ENCODE measurements at regions not wholly inside any gene's neighbourhood (a gene's known extent, or its start where the extent isn't known, plus 50 kb on each side); places are given as distances from the start of the nearest gene placed in this dataset.

GRCh38 chr2:241989074-241989473 is 119.5 kb downstream of the RTP5 start:
- H3K4me3 ChIP-seq (ENCODE audit: low read depth, low read length) = no peak overlapping the region
- no peaks in the 10 kb centered on the region for H3K36me3 ChIP-seq (ENCODE audit: control insufficient read depth, insufficient read depth, low read length)
- DNase-seq (ENCODE audit: low read depth) = no peak
- H3K27me3 ChIP-seq (ENCODE audit: control insufficient read depth, insufficient read depth, low read length) = no peaks in the 10 kb centered on the region
- TF ChIP-seq, protein P1, sequence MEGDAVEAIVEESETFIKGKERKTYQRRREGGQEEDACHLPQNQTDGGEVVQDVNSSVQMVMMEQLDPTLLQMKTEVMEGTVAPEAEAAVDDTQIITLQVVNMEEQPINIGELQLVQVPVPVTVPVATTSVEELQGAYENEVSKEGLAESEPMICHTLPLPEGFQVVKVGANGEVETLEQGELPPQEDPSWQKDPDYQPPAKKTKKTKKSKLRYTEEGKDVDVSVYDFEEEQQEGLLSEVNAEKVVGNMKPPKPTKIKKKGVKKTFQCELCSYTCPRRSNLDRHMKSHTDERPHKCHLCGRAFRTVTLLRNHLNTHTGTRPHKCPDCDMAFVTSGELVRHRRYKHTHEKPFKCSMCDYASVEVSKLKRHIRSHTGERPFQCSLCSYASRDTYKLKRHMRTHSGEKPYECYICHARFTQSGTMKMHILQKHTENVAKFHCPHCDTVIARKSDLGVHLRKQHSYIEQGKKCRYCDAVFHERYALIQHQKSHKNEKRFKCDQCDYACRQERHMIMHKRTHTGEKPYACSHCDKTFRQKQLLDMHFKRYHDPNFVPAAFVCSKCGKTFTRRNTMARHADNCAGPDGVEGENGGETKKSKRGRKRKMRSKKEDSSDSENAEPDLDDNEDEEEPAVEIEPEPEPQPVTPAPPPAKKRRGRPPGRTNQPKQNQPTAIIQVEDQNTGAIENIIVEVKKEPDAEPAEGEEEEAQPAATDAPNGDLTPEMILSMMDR (IDR thresholded peaks at IDR 0.05; ENCODE audit: insufficient read depth, low read length, poor library complexity, severe bottlenecking) = no peak

DNA sequence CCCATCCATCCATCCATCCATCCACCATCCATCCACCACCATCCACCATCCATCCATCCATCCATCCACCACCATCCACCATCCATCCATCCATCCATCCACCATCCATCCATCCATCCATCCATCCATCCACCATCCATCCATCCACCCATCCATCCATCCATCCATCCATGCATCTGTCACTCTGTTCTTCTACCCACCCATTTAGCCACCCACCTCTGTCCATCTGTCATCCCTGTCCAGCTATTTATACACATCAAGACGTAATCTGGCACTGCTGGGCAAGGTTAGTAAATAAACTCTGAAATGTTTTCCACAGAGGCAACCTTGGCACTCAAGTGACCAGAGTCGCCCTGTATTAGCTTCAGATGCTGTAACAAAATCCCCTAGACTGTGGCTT is 120.9 kb downstream of the RTP5 start:
- H3K27me3 ChIP-seq (ENCODE audit: control insufficient read depth, insufficient read depth, low read length) = no peaks in the 10 kb centered on the region
- TF ChIP-seq, protein P1 (IDR thresholded peaks at IDR 0.05; ENCODE audit: insufficient read depth, low read length, poor library complexity, severe bottlenecking) = no peak
- no peak overlapping the region for H3K4me3 ChIP-seq (ENCODE audit: low read depth, low read length)
- DNase-seq (ENCODE audit: low read depth) = no peak
- no peaks in the 10 kb centered on the region for H3K36me3 ChIP-seq (ENCODE audit: control insufficient read depth, insufficient read depth, low read length)

DNA sequence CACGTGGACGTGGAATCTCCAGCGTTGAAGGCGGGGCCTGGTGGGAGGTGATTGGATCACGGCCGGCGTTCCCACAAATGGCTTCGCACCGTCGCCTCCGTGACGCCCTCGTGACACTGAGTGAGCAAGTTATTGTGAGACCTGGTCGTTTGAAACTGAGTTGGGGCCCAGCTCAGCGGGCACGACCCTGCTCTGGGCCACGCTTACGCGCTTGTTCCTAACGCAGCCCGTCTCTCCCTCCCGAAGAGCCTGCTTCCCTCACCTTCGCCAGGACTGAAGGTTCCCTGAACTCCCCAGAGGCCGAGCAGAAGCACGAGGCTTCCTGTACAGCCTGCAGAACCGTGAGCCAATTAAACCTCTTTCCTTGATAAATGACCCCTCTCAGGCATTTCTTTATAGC is 121.8 kb downstream of the RTP5 start:
- Histone ChIP-seq H3K27me3 (ENCODE audit: control insufficient read depth, insufficient read depth, low read length) (no peaks in the 10 kb centered on the region), H3K36me3 (ENCODE audit: control insufficient read depth, insufficient read depth, low read length) (no peaks in the 10 kb centered on the region), H3K4me3 (ENCODE audit: low read depth, low read length) (no peak overlapping the region)
- TF ChIP-seq, protein P1 (IDR thresholded peaks at IDR 0.05; ENCODE audit: insufficient read depth, low read length, poor library complexity, severe bottlenecking) = no peak
- DNase-seq (ENCODE audit: low read depth) = no peak

DNA sequence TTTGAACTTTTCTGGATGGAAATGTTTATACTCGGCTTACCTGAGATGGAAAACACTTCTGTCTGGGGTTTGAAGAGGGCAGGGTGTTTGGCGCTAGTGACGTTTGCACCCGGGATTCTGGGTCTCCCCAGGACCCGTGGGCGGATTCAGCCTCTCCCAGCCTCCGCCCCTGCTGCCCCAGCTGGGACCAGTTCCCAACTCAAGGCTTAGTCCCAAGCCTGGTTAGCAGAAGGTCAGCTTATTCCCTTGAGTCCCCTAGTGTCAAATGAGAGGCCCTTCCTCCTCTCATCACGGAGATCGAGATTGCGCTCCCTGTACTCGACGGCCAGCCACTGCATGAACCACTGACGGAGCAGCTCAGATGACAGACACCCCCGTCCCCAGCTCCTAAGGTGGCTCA is 123.2 kb downstream of the RTP5 start:
- Histone ChIP-seq H3K36me3 (ENCODE audit: control insufficient read depth, insufficient read depth, low read length) (no peaks in the 10 kb centered on the region), H3K4me3 (ENCODE audit: low read depth, low read length) (no peak overlapping the region), H3K27me3 (ENCODE audit: control insufficient read depth, insufficient read depth, low read length) (no peaks in the 10 kb centered on the region)
- TF ChIP-seq, protein P1 (IDR thresholded peaks at IDR 0.05; ENCODE audit: insufficient read depth, low read length, poor library complexity, severe bottlenecking) = no peak
- DNase-seq (ENCODE audit: low read depth) = no peak

DNA sequence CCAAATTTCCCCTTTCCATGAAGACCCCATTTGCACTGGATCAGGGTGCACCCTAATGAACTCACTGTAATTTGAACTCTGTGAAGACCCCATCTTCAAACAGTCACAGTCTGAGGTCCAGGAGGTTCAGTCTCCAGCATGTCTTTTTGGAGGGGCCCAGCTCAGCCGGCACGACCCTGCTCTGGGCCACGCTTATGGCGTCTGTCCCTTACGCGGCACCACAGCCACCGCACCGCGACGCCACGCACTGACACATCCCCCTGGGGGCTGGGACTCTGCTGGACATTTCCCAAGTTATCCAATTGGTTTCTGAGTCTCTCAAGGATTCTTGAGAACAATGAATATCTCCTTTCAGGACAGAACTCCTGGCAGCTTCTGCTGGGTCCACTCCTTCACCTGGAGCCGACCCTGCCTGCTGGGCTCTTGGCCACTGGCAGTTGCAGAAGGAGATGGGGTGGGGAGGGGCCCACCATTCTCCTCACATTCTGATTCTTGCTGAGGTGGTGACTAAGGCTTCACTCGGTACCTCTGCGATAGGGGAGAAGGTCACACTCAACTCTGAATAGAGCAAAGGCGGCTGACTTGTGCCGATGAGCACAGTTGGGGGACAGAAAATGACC is 124.0 kb downstream of the RTP5 start:
- TF ChIP-seq, protein P1 (IDR thresholded peaks at IDR 0.05; ENCODE audit: insufficient read depth, low read length, poor library complexity, severe bottlenecking) = no peak
- H3K27me3 ChIP-seq (ENCODE audit: control insufficient read depth, insufficient read depth, low read length) = no peaks in the 10 kb centered on the region
- no peak for DNase-seq (ENCODE audit: low read depth)

DNA sequence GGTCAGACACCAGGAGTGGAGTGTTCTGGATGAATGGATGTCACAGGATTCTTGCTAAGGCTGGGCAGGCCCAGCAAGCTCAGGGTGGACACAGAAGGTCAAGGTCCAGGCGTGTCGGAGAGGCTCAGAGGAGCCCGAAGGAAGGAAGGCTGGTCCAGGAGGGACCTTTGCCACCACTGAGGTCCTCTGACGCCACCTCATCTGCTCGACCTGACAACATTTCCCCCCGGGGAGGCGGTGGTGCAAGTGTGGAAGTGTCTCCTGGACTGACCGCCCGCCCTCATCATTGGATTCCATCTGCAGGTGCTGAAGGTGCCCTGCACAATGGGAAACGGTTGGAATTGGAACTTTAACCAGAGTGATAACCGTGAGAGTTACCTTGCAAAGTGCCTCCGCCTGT is 124.6 kb downstream of the RTP5 start:
- no peak for DNase-seq (ENCODE audit: low read depth)
- no peak overlapping the region for H3K4me3 ChIP-seq (ENCODE audit: low read depth, low read length)
- no peaks in the 10 kb centered on the region for H3K36me3 ChIP-seq (ENCODE audit: control insufficient read depth, insufficient read depth, low read length)
- TF ChIP-seq, protein P1 (IDR thresholded peaks at IDR 0.05; ENCODE audit: insufficient read depth, low read length, poor library complexity, severe bottlenecking) = no peak
- no peaks in the 10 kb centered on the region for H3K27me3 ChIP-seq (ENCODE audit: control insufficient read depth, insufficient read depth, low read length)

More for the DNA sequence above, 124.0 kb downstream of the RTP5 start:
- H3K36me3 ChIP-seq (ENCODE audit: control insufficient read depth, insufficient read depth, low read length) = no peaks in the 10 kb centered on the region
- H3K4me3 ChIP-seq (ENCODE audit: low read depth, low read length) = no peak overlapping the region
